ENCODE measurements at regions not wholly inside any gene's neighbourhood (a gene's known extent, or its start where the extent isn't known, plus 50 kb on each side); places are given as distances from the start of the nearest gene placed in this dataset.

DNA sequence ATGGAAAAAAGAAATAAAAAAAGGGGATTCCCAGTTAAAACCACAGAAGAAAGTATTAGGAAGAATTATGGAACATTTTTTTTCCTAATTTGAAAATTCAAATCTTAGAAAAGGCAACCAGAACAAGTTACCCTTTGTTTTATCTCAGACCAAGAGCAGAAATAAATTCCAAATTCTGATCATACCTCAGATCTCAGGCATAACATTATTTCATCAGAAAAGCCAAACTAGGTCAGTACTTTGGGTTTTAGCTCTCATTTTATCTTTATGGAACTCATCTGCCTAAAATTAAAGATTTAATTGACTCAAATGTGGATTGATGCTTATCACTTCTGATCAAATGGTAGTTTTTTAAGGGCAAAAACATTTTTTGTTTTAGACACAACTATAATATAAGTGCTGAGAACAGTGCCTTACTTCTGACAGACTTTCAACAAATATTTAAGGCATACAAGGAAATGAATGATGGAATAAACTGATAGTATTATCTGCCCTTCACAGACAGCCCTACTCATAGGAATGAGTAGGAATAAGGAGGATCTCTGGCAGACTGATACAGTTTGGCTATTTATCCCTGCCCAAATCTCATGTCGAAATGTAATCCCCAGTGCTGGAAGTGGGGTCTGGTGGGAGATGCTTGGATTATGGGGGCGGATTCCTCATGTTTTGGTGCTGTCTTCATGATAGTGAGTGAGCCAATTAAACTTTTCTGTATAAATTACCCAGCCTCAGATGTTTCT, 245.3 kb upstream of the PITX2 start:
- no peak for TF ChIP-seq POLR2A (IDR thresholded peaks at IDR 0.05)
- TF ChIP-seq, protein P1, sequence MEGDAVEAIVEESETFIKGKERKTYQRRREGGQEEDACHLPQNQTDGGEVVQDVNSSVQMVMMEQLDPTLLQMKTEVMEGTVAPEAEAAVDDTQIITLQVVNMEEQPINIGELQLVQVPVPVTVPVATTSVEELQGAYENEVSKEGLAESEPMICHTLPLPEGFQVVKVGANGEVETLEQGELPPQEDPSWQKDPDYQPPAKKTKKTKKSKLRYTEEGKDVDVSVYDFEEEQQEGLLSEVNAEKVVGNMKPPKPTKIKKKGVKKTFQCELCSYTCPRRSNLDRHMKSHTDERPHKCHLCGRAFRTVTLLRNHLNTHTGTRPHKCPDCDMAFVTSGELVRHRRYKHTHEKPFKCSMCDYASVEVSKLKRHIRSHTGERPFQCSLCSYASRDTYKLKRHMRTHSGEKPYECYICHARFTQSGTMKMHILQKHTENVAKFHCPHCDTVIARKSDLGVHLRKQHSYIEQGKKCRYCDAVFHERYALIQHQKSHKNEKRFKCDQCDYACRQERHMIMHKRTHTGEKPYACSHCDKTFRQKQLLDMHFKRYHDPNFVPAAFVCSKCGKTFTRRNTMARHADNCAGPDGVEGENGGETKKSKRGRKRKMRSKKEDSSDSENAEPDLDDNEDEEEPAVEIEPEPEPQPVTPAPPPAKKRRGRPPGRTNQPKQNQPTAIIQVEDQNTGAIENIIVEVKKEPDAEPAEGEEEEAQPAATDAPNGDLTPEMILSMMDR (IDR thresholded peaks at IDR 0.05): no peak

All from right lobe of liver (tissue), 4 donors.